Breast epithelium (tissue), 4 donors: ENCODE measurements at regions not wholly inside any gene's neighbourhood (a gene's known extent, or its start where the extent isn't known, plus 50 kb on each side); places are given as distances from the start of the nearest gene placed in this dataset.
A peak's percentile ranks its signal among the peaks of the same experiment; 100 is the strongest.
"Not testable (repeated sequence)": the region's sequence is repeated elsewhere in the genome, so short reads cannot be mapped to it uniquely, and the experiment has no call there.

Source experiments
- DNase-seq, 2 donors: peaks; one replicate each; pipeline ENCODE4 v3.0.0-alpha.2; 2019; ENCODE audit warnings: low spot score in 2 of 2
- H3K27ac ChIP-seq, 2 donors: fragments of 200-600 bp; sonication (generic) in 1 of 2; one replicate each; pipeline ENCODE4 v1.5.1; 2016 to 2019; ENCODE audit warnings: mild to moderate bottlenecking in 1 of 2
- H3K27me3 ChIP-seq, 2 donors: fragments of 200-600 bp; sonication (generic) in 1 of 2; one replicate each; pipeline versions ENCODE4 v1.5.1 to v1.6.0; 2017 to 2019; ENCODE audit warnings: control low read depth in 1 of 2, mild to moderate bottlenecking in 1 of 2
- H3K36me3 ChIP-seq: fragments of 200-600 bp; one replicate; pipeline ENCODE4 v1.5.1; 2019
- H3K4me1 ChIP-seq, 2 donors: fragments of 200-600 bp; sonication (generic); one replicate each; pipeline ENCODE4 v1.5.1; 2016 to 2019; ENCODE audit warnings: control low read depth in 1 of 2
- H3K4me3 ChIP-seq, 3 donors: fragments of 200-600 bp; sonication (generic); 1 replicate in 2 of 3; 2 replicates in 1 of 3; pipeline ENCODE4 v1.5.1; 2016 to 2019; ENCODE audit warnings: mild to moderate bottlenecking in 3 of 3, moderate library complexity in 2 of 3
- H3K9me3 ChIP-seq, 2 donors: fragments of 200-600 bp; sonication (generic) in 1 of 2; one replicate each; pipeline ENCODE4 v1.5.1; 2016 to 2019; ENCODE audit warnings: control low read depth in 1 of 2
- CTCF ChIP-seq, 3 donors: fragments of 450-650 bp; IDR thresholded peaks; one replicate each; pipeline ENCODE4 v1.5.1; 2016 to 2017; ENCODE audit warnings: antibody characterized with exemption in 3 of 3, mild to moderate bottlenecking in 3 of 3, moderate library complexity in 3 of 3
- POLR2A ChIP-seq: fragments of 450-650 bp; IDR thresholded peaks from one replicate; pipeline ENCODE4 v1.6.1; 2016; ENCODE audit warnings: antibody characterized with exemption, mild to moderate bottlenecking, moderate library complexity
- POLR2AphosphoS5 ChIP-seq, 3 donors: sonication (generic); formaldehyde crosslinking; IDR thresholded peaks; one replicate each; pipeline ENCODE4 v1.6.1; 2017; ENCODE audit warnings: antibody characterized with exemption in 3 of 3
- intact Hi-C: fragments of 100-400 bp; cut with DNase I; formaldehyde crosslinking; loops from one replicate; pipeline ENCODE4 v1.15.1; 2023; ENCODE audit warnings: low total_unique reads

GRCh38 chr2:10230499-10230898 is 72.2 kb upstream of the HPCAL1 start:
- no peak overlapping the region for H3K4me3 ChIP-seq
- H3K9me3 ChIP-seq = no peaks in the 10 kb centered on the region
- no peak overlapping the region for H3K27ac ChIP-seq
- intact Hi-C loops = no loop called here
- H3K4me1 ChIP-seq = no peaks in the 10 kb centered on the region
- H3K36me3 ChIP-seq = no peaks in the 10 kb centered on the region
- H3K27me3 ChIP-seq = no peaks in the 10 kb centered on the region
- peak in 1 of 2 donors; percentile 15 for DNase-seq
- no peak for TF ChIP-seq CTCF (IDR thresholded peaks at IDR 0.05)
- no peak for TF ChIP-seq POLR2AphosphoS5 (IDR thresholded peaks at IDR 0.05)
- no peak for TF ChIP-seq POLR2A

GRCh38 chr2:10230921-10231320 is 71.8 kb upstream of the HPCAL1 start:
- intact Hi-C loops, H3K27me3 ChIP-seq, H3K9me3 ChIP-seq, H3K27ac ChIP-seq, H3K4me3 ChIP-seq, DNase-seq, H3K4me1 ChIP-seq, H3K36me3 ChIP-seq: not testable (repeated sequence)

- intact Hi-C loops = no loop called here
- DNase-seq = peak in 1 of 2 donors; percentile 9
Measured at GRCh38 chr2:10231551-10232085, 71.1 kb upstream of the HPCAL1 start.

GRCh38 chr2:10232096-10232815 is 70.4 kb upstream of the HPCAL1 start:
- H3K4me1 ChIP-seq = no peaks in the 10 kb centered on the region
- no peaks in the 10 kb centered on the region for H3K36me3 ChIP-seq
- TF ChIP-seq POLR2AphosphoS5 (IDR thresholded peaks at IDR 0.05) (no peak), POLR2A (no peak), CTCF (IDR thresholded peaks at IDR 0.05) (no peak)
- intact Hi-C loops = no loop called here
- H3K4me3 ChIP-seq = no peak overlapping the region
- H3K27me3 ChIP-seq = no peaks in the 10 kb centered on the region
- H3K9me3 ChIP-seq = no peaks in the 10 kb centered on the region
- no peak overlapping the region for H3K27ac ChIP-seq
- peak in 1 of 2 donors; percentile 33 for DNase-seq

More at GRCh38 chr2:10231551-10232085, 71.1 kb upstream of the HPCAL1 start:
- H3K4me1 ChIP-seq = no peaks in the 10 kb centered on the region
- no peaks in the 10 kb centered on the region for H3K9me3 ChIP-seq
- H3K36me3 ChIP-seq = no peaks in the 10 kb centered on the region
- no peak overlapping the region for H3K4me3 ChIP-seq
- no peaks in the 10 kb centered on the region for H3K27me3 ChIP-seq
- no peak for TF ChIP-seq POLR2AphosphoS5 (IDR thresholded peaks at IDR 0.05)
- TF ChIP-seq POLR2A = no peak
- no peak for TF ChIP-seq CTCF (IDR thresholded peaks at IDR 0.05)
- no peak overlapping the region for H3K27ac ChIP-seq

GRCh38 chr2:10233131-10234012 is 69.3 kb upstream of the HPCAL1 start:
- Histone ChIP-seq H3K36me3 (no peaks in the 10 kb centered on the region), H3K27me3 (no peaks in the 10 kb centered on the region), H3K27ac (no peak overlapping the region), H3K4me3 (no peak overlapping the region), H3K9me3 (no peaks in the 10 kb centered on the region), H3K4me1 (no peaks in the 10 kb centered on the region)
- intact Hi-C loops = no loop called here
- TF ChIP-seq POLR2A (no peak), POLR2AphosphoS5 (IDR thresholded peaks at IDR 0.05) (no peak), CTCF (IDR thresholded peaks at IDR 0.05) (no peak)
- no peak for DNase-seq
